OCI-LY1 (cell line): ENCODE measurements at regions not wholly inside any gene's neighbourhood (a gene's known extent, or its start where the extent isn't known, plus 50 kb on each side); places are given as distances from the start of the nearest gene placed in this dataset.

ENCODE experiments used
- H2AFZ ChIP-seq: fragments of 200-600 bp; sonication (generic), shearing (Covaris generic); 2 replicates; pipeline ENCODE4 v1.6.0; 2014; ENCODE audit warnings: antibody characterized with exemption, mild to moderate bottlenecking, low read length
- H3F3A ChIP-seq: fragments of 200-600 bp; sonication (generic), shearing (Covaris generic); 2 replicates; pipeline ENCODE4 v1.6.0; 2014; ENCODE audit warnings: mild to moderate bottlenecking, antibody characterized with exemption, low read length, moderate library complexity; ENCODE audit not compliant: insufficient read depth
- H3K27ac ChIP-seq: fragments of 200-600 bp; sonication (generic); 2 replicates; pipeline ENCODE4 v1.5.1; 2014; ENCODE audit warnings: low read length, mixed run types, mild to moderate bottlenecking, low read depth; ENCODE audit not compliant: poor library complexity, severe bottlenecking
- H3K27me3 ChIP-seq: fragments of 200-600 bp; sonication (generic); 2 replicates; pipeline ENCODE4 v1.6.0; 2014; ENCODE audit warnings: antibody characterized with exemption, mild to moderate bottlenecking, low read length, moderate library complexity; ENCODE audit not compliant: insufficient read depth
- H3K36me3 ChIP-seq: fragments of 200-600 bp; sonication (generic); 2 replicates; pipeline ENCODE4 v1.6.1; 2014; ENCODE audit warnings: mild to moderate bottlenecking, antibody characterized with exemption, low read length, moderate library complexity, mixed read lengths; ENCODE audit not compliant: insufficient read depth
- H3K4me1 ChIP-seq: fragments of 200-600 bp; sonication (generic); 2 replicates; pipeline ENCODE4 v1.5.1; 2014; ENCODE audit warnings: mild to moderate bottlenecking, low read length, moderate library complexity; ENCODE audit not compliant: insufficient read depth, severe bottlenecking
- H3K4me2 ChIP-seq: fragments of 200-600 bp; sonication (generic), shearing (Covaris generic); 2 replicates; pipeline ENCODE4 v1.6.1; 2014; ENCODE audit warnings: low read length
- H3K4me3 ChIP-seq: fragments of 200-600 bp; sonication (generic); 2 replicates; pipeline ENCODE4 v1.5.1; 2014; ENCODE audit warnings: low read length, low read depth, mild to moderate bottlenecking, mixed read lengths; ENCODE audit not compliant: poor library complexity, severe bottlenecking
- H3K79me2 ChIP-seq: fragments of 200-600 bp; shearing (Covaris generic); 2 replicates; pipeline ENCODE4 v1.6.1; 2016; ENCODE audit warnings: mixed run types, low read length, mixed read lengths; ENCODE audit not compliant: insufficient read depth
- H3K9ac ChIP-seq: fragments of 200-600 bp; sonication (generic), shearing (Covaris generic); 2 replicates; pipeline ENCODE4 v1.6.1; 2014; ENCODE audit warnings: mild to moderate bottlenecking, low read length, mixed read lengths
- H3K9me2 ChIP-seq: fragments of 200-600 bp; sonication (generic), shearing (Covaris generic); 2 replicates; pipeline ENCODE4 v1.6.1; 2014; ENCODE audit warnings: low read depth, mild to moderate bottlenecking, low read length, mixed read lengths
- H3K9me3 ChIP-seq: fragments of 200-600 bp; shearing (Covaris generic); 2 replicates; pipeline ENCODE4 v1.6.1; 2014; ENCODE audit warnings: low read length, mixed read lengths
- H4K20me1 ChIP-seq: fragments of 200-600 bp; sonication (generic), shearing (Covaris generic); 2 replicates; pipeline ENCODE4 v1.6.0; 2016; ENCODE audit warnings: mild to moderate bottlenecking, low read length; ENCODE audit not compliant: insufficient read depth
- EZH2 ChIP-seq: fragments of 200-600 bp; sonication (generic), shearing (Covaris generic); IDR thresholded peaks from 2 replicates; pipeline ENCODE4 v1.8.0; 2017; ENCODE audit warnings: borderline replicate concordance, mixed run types, mild to moderate bottlenecking, antibody characterized with exemption, low read length, moderate library complexity, mixed read lengths
- TF ChIP-seq, protein P1 (sequence below): fragments of 200-600 bp; sonication (generic), shearing (Covaris generic); IDR thresholded peaks from 2 replicates; pipeline ENCODE4 v1.5.1; 2017; ENCODE audit warnings: mild to moderate bottlenecking, antibody characterized with exemption, low read length, moderate library complexity, mixed read lengths

DNA sequence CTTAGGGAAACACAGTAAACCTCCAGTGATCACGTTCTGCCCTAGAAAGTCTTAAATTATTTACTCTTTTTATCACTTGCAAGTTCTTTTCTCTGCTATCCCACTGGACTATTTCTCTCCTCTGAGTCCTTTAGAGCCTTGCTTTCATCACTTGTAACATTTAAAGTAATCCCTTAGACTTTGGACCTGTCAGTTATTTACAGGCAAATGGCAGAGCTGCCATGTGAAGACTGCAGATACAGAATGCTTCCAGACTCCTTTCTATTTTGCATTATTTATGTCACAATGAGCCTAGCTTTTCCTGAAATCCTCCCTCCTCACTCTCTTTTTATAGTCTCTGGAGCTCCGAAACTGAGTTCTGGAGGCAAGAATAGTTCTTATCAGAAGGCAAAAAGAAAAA lies 325.6 kb upstream of the TRIB2 start:
- H3K27me3 ChIP-seq, result no peaks in the 10 kb centered on the region
- H3K79me2 ChIP-seq, result no peaks in the 10 kb centered on the region
- H3K4me3 ChIP-seq, result no peak overlapping the region
- no peak overlapping the region for H2AFZ ChIP-seq
- no peaks in the 10 kb centered on the region for H3K9me3 ChIP-seq
- no peak overlapping the region for H3K27ac ChIP-seq
- no peaks in the 10 kb centered on the region for H3K9me2 ChIP-seq
- H3K4me2 ChIP-seq, result no peak overlapping the region
- no peaks in the 10 kb centered on the region for H4K20me1 ChIP-seq
- no peaks in the 10 kb centered on the region for H3F3A ChIP-seq
- TF ChIP-seq EZH2, result no peak
- TF ChIP-seq, protein P1, sequence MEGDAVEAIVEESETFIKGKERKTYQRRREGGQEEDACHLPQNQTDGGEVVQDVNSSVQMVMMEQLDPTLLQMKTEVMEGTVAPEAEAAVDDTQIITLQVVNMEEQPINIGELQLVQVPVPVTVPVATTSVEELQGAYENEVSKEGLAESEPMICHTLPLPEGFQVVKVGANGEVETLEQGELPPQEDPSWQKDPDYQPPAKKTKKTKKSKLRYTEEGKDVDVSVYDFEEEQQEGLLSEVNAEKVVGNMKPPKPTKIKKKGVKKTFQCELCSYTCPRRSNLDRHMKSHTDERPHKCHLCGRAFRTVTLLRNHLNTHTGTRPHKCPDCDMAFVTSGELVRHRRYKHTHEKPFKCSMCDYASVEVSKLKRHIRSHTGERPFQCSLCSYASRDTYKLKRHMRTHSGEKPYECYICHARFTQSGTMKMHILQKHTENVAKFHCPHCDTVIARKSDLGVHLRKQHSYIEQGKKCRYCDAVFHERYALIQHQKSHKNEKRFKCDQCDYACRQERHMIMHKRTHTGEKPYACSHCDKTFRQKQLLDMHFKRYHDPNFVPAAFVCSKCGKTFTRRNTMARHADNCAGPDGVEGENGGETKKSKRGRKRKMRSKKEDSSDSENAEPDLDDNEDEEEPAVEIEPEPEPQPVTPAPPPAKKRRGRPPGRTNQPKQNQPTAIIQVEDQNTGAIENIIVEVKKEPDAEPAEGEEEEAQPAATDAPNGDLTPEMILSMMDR, result no peak
- H3K4me1 ChIP-seq, result no peaks in the 10 kb centered on the region
- no peaks in the 10 kb centered on the region for H3K36me3 ChIP-seq
- no peak overlapping the region for H3K9ac ChIP-seq

DNA sequence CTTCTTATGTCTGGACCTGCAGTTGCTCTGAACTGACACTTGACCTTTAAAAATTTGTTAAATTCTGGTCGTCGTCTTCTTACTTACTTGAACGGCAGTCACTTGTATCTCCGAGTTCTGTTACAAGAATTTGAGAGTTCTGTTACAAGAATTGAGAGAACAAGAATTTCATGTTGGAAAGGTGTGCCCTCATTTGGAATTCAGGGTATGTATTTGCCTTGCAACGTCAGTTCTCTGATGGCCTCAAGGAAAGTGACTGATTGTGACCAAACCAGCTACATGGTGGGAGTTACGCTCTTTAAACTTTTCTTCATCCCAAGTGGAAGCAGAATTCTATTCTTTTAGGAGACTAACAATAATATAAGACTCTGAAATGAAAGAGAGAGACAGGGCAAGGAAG lies 320.0 kb upstream of the TRIB2 start:
- TF ChIP-seq, protein P1, result no peak
- TF ChIP-seq EZH2, result no peak
- Histone ChIP-seq H3K27me3 (no peaks in the 10 kb centered on the region), H4K20me1 (no peaks in the 10 kb centered on the region), H3F3A (no peaks in the 10 kb centered on the region), H3K9ac (no peak overlapping the region), H3K4me1 (no peaks in the 10 kb centered on the region), H3K4me2 (no peak overlapping the region), H3K4me3 (no peak overlapping the region), H3K27ac (no peak overlapping the region), H2AFZ (no peak overlapping the region), H3K9me3 (no peaks in the 10 kb centered on the region), H3K79me2 (no peaks in the 10 kb centered on the region), H3K36me3 (no peaks in the 10 kb centered on the region), H3K9me2 (no peaks in the 10 kb centered on the region)

DNA sequence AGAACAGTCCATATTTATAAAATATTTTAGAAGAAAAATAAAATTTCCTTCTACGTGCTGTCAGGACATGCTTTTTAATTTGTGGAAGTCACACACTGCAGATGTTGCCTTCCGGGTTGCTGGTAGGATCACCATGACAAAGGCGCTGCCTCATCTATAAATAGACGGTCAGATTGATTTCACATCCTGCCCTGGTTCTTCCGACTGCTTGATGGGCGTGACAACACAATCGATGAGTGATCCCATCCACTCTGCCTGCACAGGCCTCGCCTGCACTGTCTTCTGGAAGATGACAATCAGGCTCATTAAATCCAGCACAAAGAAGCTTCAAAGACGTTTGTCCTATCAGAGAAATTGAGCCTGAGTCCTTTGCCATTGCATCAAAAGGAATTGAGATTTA lies 318.9 kb upstream of the TRIB2 start:
- Histone ChIP-seq H3K79me2 (no peaks in the 10 kb centered on the region), H3K9ac (no peak overlapping the region), H3K4me1 (no peaks in the 10 kb centered on the region), H3K27me3 (no peaks in the 10 kb centered on the region), H3K4me3 (no peak overlapping the region), H3K9me3 (peaks cover 4% of the 10 kb centered on the region; the same call in 1 of the 2 replicates), H3K36me3 (no peaks in the 10 kb centered on the region; the same call in 1 of the 2 replicates), H4K20me1 (no peaks in the 10 kb centered on the region), H3K27ac (no peak overlapping the region), H3K9me2 (no peaks in the 10 kb centered on the region), H3K4me2 (no peak overlapping the region), H2AFZ (no peak overlapping the region), H3F3A (no peaks in the 10 kb centered on the region)
- TF ChIP-seq EZH2, result no peak

DNA sequence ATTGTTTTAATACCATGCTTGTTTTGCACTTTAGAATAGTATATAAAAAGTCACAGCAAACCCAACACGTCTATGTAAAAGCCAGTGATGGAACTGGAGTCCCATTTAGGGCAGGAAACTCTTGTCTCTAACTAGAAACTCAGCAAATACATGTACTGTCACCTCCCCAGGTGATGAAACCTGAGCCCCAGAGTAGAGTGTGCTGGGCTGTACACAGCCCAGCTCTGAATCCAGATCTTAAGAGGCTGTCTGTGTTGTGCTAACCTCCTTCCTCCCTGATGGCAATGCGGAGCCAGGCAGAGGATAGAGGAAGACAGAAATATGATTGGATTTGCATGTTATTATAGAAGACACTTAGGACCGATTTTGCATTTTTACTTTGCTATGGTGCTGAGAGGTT lies 317.5 kb upstream of the TRIB2 start:
- no peak overlapping the region for H3K4me2 ChIP-seq
- TF ChIP-seq, protein P1, result no peak
- no peak for TF ChIP-seq EZH2
- no peak overlapping the region for H3K9ac ChIP-seq
- H3K4me3 ChIP-seq, result no peak overlapping the region
- H3K9me2 ChIP-seq, result no peaks in the 10 kb centered on the region
- H3K79me2 ChIP-seq, result no peaks in the 10 kb centered on the region
- no peak overlapping the region for H3K27ac ChIP-seq
- peaks cover 10% of the 10 kb centered on the region; the same call in 1 of the 2 replicates for H3K9me3 ChIP-seq
- H3K4me1 ChIP-seq, result no peaks in the 10 kb centered on the region
- no peaks in the 10 kb centered on the region for H3K27me3 ChIP-seq
- H2AFZ ChIP-seq, result no peak overlapping the region
- H3F3A ChIP-seq, result no peaks in the 10 kb centered on the region
- H4K20me1 ChIP-seq, result no peaks in the 10 kb centered on the region
- H3K36me3 ChIP-seq, result no peaks in the 10 kb centered on the region; the same call in 1 of the 2 replicates
